GM18867 (cell line): ENCODE measurements at regions not wholly inside any gene's neighbourhood (a gene's known extent, or its start where the extent isn't known, plus 50 kb on each side); places are given as distances from the start of the nearest gene placed in this dataset.

Source experiments
- ATAC-seq: cut with Tn5 transposase; IDR thresholded peaks from one replicate; pipeline ENCODE4 v1.9.1; 2021; ENCODE audit warnings: mild to moderate bottlenecking, moderate library complexity; ENCODE audit not compliant: unreplicated experiment

DNA sequence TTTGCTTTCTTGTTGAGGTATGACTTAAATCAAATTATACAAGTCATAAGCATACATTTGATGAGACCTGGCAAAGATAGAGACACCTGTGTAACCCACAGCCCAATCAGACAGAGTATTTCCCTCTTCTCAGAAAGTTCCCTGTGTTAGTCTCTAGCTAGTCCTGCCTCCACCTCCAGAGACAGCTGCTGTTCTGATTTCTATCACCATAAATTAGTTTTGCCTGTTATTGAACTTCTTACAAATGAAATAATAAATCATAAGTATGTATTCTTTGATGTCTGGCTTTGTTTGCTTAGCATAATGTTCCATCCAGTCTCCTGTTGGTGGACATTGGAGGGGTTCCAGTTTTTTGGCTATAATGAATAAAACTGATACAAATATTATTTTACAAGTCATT, 194.5 kb downstream of the ICE1 start:
- no peak for ATAC-seq

DNA sequence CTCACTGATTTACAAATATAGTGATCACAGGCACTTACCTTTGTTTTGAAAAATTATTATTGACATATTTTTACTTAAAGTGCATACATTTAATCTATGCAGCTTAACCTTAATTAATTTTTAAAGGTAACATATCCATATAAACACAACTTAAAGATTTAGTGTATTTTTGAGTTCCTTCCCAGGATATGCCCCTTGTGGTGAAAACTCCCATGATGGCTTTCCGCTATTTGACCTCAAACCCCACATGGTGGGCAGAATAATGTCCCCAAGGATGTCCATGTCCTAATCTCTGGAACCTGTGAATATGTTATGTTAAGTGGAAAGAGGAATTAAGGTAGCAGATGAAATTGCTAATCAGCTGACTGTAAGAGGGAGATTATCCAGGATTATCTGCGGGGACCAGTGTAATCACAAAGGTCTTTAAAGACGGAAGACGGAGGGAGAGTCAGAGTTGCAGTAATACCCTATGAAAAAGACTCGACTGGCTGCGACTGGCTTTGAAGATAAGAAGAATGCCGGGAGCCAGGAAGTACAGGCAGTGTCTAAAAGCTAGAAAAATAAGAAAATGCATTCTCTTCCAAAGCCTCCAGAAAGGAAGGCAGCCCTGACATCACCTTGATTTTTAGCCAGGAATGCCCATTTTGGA, 193.9 kb downstream of the ICE1 start:
- ATAC-seq, result no peak

DNA sequence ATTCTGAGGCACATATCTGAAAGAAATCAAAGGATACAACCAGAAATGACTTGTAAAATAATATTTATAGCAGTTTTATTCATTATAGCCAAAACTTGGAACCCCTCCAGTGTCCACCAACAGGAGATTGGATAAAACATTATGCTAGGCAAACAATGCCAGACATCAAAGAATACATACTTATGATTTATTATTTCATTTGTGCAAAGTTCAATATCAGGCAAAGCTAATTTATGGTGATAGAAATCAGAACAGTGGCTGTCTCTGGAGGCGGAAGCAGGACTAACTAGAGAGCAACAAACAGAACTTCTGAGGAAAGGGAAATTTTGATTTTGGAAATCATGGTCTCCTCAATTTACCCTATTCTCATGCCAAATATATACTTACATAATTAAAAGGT, 193.1 kb downstream of the ICE1 start:
- no peak for ATAC-seq

DNA sequence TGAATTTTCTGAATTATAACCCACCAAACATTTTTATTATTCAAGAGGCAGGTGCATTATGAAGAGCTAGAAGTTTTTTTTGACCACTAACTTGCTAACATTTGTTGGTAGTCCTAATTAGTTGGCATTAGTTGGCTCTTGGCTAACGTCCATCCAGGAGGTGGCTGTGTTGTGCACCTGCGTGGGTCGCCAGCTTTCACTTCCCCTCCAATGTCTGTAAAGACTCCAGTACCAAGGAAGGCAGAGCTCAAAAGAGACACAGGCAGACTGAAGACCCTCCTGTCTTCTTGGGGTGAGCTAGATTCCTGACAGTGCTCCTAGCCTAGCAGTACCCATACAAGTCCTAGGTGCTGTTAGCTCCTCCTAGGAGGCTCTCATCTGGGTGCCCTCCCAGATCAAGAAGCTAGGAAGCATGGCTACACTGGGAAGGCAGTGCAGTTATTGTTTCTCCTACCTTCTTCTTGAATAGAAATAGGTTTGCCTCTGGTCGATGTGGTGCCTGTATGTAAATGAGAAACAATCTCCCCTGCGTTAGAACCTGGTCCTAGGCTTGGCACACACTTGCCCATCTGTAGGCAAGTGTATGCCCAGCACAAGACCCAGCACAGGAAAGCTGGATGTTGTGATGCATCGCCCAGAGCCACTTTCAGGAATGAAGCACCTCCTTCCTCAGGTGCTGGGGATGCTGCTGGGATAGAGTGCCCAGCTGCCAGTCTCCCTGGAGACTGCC, 190.9 kb downstream of the ICE1 start:
- ATAC-seq, result peak; percentile 90

DNA sequence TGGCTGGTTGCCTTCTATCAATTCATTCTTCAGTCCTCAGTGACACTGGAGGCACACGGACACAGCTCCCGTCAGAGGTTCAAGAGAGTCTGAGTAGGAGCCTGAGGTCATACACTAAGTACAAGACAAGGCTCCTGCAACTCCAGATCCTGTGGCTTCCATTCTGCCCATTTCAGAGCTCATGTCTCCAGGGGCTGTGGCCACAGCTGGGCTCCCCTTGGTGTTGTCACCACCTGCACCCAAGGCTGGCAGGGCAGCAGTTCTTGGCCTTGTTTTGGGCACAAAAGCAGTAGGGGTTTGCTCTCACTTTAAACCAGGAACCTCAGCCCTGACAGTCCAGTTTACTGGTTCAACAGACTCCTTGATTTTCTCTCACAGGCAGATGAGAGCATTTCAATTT, 189.6 kb downstream of the ICE1 start:
- ATAC-seq, result no peak

- ATAC-seq, result no peak
Measured at GRCh38 chr5:5609935-5610334, 187.5 kb downstream of the ICE1 start.

GRCh38 chr5:5605170-5605764, 182.8 kb downstream of the ICE1 start:
- no peak for ATAC-seq

DNA sequence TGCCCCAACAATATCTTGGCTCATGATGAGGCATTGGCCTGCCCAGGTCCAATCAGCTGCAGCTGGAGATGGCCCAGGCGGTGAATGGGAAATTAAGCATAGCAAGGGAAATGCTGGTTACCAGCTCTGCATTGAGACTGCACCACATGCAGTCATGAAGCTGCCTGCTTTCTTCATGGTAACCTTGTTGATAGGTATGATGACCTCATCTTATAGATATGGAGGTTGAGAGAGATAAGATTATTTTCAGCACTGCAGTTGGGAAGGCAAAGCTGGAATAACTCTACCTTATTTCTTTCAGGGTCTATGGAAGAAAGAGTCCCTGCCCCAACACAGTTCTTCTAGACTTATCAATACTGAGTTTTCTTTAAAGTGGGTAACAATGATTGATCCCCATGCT, 180.1 kb downstream of the ICE1 start:
- ATAC-seq, result no peak

DNA sequence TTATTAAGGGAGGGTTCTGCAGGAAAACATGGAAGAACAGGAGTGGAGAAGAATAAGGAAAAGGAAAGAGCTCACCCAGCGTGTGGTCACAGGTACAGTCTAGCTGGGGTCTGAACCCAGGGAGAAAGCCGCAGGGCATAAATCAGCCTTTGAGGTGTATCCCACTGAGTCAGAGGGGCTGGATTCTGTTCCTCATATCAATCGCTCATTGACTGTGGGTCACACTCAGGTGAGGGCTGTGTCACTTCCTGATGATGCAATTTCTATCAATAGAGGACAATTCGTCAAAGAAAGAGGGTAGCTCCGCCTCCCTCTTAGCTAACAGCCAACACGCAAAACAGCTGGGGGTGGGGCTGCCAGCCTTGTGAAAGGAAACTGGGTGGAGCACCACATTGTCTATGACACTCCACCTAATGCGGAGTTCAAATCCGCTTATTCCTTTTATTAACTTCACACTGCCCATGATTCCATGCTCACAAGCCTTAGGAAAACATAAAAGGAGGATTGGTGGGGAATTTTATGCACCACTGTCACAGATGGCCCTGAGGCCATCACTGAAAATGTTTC, 176.2 kb downstream of the ICE1 start:
- ATAC-seq, result no peak

DNA sequence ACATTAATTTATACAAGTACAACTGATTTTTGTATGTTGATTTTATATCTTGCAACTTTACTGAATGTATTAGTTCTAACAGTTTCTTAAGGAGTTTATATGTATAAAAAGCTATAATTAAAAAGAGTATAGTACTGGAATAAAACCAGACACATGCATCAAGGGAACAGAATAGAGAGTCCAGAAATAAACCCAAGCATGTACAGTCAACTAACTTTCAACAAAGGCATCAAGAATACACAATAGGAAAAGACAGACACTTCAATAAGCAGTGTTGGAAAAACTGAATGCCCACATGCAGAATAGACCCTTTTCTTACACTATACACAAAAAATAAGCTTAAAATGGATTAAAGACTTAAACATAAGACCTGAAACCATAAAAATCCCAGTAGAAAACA, 170.9 kb downstream of the ICE1 start:
- ATAC-seq, result no peak

GRCh38 chr5:5592541-5592940, 170.1 kb downstream of the ICE1 start:
- no peak for ATAC-seq

GRCh38 chr5:5591567-5591966, 169.1 kb downstream of the ICE1 start:
- ATAC-seq, result no peak

DNA sequence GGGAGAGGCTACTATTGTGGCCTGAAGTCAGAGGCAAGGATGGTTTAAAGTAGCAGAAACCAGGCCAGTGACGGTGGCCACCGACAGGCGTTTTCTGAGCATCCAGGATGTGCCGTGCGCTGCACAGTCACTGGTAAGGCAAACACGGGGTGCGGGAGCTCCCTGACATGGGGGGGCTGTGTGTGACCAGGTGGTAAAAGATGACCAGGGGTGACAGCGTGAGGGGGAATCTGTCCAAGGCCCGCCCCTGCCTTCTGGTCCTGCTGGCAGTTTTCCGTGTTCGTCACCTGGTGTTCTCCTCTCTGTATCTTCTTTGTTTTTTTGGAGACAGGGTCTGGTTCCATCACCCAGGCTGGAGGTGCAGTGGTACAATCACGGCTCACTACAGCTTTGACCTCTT, 167.4 kb downstream of the ICE1 start:
- ATAC-seq, result no peak

DNA sequence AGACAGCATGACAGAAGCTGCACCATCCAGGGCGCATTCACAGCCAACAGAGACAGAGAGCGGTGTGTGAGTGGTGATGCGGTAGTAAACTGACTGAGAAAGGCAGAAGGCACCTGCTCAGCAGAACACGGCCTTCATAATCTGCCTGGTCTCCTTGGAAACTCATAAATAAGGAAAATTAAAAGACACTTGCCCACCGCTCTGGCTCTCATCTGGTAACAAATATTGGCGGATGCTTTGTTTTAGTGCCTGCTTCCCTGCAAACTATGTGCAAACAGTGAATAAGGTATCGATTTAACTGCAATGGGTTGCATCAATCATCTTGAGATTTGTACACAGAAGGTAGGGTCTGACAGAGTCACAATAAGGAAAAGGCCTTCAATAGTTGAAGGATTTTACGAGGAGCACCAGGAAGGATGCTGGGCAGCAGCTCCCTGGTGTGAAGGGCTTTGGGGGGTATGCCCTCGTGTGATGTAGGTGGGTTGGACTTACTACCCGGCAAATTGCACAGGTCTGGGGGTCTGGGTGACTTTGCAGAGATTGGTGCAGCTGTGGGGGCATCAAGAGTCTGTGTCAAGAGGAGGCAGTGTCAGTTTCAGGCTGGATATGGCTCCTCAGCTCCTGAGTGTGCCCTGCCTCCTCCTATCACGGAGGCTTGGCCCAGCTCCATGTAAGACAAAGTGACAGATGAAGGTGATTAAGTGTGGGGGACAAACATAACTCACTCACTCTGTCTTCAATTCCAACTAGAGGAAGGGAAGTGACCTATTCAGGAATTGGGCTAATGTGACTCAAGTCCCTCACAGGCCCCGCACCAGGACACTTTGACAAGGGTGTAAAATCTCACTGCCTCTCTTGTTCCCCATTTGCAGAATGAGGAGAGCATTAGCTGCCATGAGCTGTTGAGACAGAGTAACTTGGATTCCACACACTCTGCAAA, 166.7 kb downstream of the ICE1 start:
- ATAC-seq, result no peak

DNA sequence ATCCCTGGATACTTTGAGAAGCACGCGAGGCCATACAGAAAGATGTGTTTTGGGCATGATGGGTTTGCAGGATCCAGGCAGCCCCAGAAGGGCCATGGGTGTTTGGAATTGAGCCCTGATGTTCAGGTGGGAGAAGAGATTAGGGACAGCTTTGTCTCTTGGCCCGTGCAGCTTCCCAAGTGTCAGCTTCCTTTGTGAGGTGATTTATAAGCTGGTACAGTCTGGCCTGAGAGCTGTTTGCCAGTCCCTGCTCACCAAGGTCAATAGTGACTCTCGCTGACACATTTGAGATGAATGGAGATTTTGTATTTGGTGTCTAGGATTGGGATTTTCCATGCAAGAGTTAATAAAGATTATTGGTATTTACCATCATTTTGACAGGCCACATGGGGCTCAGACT, 165.9 kb downstream of the ICE1 start:
- no peak for ATAC-seq

DNA sequence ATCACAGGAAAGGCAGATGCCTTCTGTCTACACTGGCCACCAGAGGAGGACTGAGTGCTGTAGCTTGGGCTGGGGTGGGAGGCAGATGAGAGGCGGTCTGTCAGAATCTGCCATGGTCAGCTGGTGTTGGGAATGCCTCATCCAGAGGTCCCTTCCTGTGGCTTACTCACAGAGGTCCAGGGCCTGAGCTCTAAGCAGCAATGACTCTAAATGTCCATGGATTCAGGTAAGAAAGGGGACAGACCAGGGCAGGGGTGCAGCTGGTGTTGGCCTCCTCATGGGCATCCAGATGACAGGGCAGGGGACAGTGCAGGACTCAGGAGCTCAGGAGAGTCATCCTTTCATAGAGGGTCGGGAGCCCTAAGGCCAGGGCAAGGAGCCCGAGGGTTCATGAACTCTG, 165.0 kb downstream of the ICE1 start:
- ATAC-seq, result no peak

- ATAC-seq, result no peak
Measured at GRCh38 chr5:5586721-5587120, 164.2 kb downstream of the ICE1 start.

- no peak for ATAC-seq
Measured at GRCh38 chr5:5585751-5586341, 163.4 kb downstream of the ICE1 start.

DNA sequence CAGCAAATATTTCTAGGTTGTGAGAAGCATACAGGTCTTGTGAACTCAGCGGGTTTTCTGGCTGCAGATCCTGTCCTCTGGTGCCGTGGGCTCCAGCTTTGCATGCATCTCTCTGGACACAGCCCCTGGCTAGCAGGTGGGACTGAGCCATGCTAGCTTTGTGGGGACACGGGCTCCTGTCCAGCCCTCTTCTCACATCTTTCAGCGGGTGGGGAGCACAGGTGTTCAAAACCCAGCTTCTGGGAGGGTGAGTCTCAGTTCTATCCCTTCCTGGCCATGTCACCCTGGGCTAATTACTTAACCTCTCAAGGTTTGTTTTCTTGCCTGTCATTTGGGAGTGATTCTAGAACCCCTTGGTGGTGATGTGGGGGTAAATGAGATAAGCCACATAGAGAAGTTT, 162.3 kb downstream of the ICE1 start:
- ATAC-seq, result no peak

DNA sequence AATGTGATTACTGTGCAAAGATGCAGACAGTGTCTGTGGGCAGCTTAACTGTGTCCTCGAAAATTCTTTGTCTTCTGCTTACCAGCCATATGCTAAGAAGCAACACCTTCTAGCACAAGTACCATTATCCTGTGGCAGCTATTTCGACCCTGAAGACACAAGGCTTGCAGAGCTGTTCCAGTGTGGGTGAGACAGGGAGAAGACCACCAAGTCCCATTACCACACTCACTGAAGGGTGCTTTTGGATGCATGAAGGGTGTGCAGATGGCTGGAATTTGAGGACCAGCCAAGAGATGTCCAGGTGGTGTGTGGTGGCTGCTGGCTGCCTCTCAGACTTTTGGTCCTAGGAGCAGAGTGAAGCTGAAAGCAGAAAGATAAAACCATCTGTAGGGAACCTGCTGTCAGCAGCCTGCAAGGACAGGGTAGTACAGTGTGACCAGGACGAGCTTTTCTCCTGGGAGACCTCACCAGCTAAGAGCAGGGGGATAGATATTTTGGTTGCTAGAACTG, 161.8 kb downstream of the ICE1 start:
- no peak for ATAC-seq
